ENCODE measurements at regions not wholly inside any gene's neighbourhood (a gene's known extent, or its start where the extent isn't known, plus 50 kb on each side); places are given as distances from the start of the nearest gene placed in this dataset.

DNA sequence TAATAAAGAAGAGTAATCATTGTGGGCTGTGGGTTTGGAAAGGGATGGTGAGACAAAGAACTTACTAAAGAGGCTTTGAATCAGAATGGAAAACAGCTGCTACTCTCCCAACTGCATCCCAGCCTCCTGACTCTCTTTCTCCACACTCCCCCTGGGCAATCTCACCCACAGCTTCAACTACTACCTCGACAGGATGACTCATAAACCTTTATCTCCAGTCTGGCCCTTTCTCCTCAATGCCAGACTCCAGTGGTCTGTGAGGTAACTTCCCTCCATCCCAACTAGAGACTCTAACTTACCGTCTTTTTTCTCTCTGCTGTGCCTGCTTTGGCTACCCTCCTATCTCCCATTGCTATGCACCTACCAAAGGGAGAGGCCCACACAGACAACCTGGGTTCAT, 135.3 kb upstream of the RREB1 start:
- H3K4me3 ChIP-seq (ENCODE audit: low read depth, low read length) = no peak overlapping the region
- no peaks in the 10 kb centered on the region for H3K27me3 ChIP-seq (ENCODE audit: insufficient read depth, low read depth, severe bottlenecking)
- DNase-seq = no peak
- peaks cover 8% of the 10 kb centered on the region for H3K9me3 ChIP-seq (ENCODE audit: severe bottlenecking)
- H3K27ac ChIP-seq = no peak overlapping the region; the same call in 1 of the 2 replicates
- H3K36me3 ChIP-seq = no peaks in the 10 kb centered on the region
- no peak for TF ChIP-seq CTCF (IDR thresholded peaks at IDR 0.05; ENCODE audit: low read depth, low read length)

GRCh38 chr6:6973721-6974120, 134.0 kb upstream of the RREB1 start:
- H3K9me3 ChIP-seq (ENCODE audit: severe bottlenecking) = peaks cover 8% of the 10 kb centered on the region
- no peak for TF ChIP-seq CTCF (IDR thresholded peaks at IDR 0.05; ENCODE audit: low read depth, low read length)
- no peaks in the 10 kb centered on the region for H3K27me3 ChIP-seq (ENCODE audit: insufficient read depth, low read depth, severe bottlenecking)
- DNase-seq = no peak
- H3K36me3 ChIP-seq = no peaks in the 10 kb centered on the region
- no peak overlapping the region for H3K4me3 ChIP-seq (ENCODE audit: low read depth, low read length)
- no peak overlapping the region for H3K27ac ChIP-seq

- no peaks in the 10 kb centered on the region for H3K36me3 ChIP-seq
- H3K27ac ChIP-seq = no peak overlapping the region
- DNase-seq = no peak
- H3K27me3 ChIP-seq (ENCODE audit: insufficient read depth, low read depth, severe bottlenecking) = no peaks in the 10 kb centered on the region
- no peak overlapping the region for H3K4me3 ChIP-seq (ENCODE audit: low read depth, low read length)
- H3K9me3 ChIP-seq (ENCODE audit: severe bottlenecking) = peaks cover 8% of the 10 kb centered on the region
- TF ChIP-seq CTCF (IDR thresholded peaks at IDR 0.05; ENCODE audit: low read depth, low read length) = no peak
These were observed 132.2 kb upstream of the RREB1 start for GRCh38 chr6:6975459-6976111.

- no peak for DNase-seq
- H3K27me3 ChIP-seq (ENCODE audit: insufficient read depth, low read depth, severe bottlenecking) = no peaks in the 10 kb centered on the region
- H3K36me3 ChIP-seq = no peaks in the 10 kb centered on the region
- no peak for TF ChIP-seq CTCF (IDR thresholded peaks at IDR 0.05; ENCODE audit: low read depth, low read length)
- H3K27ac ChIP-seq = no peak overlapping the region
- H3K4me3 ChIP-seq (ENCODE audit: low read depth, low read length) = no peak overlapping the region
- peaks cover 8% of the 10 kb centered on the region for H3K9me3 ChIP-seq (ENCODE audit: severe bottlenecking)
These were observed 131.6 kb upstream of the RREB1 start for GRCh38 chr6:6976193-6976592.

DNA sequence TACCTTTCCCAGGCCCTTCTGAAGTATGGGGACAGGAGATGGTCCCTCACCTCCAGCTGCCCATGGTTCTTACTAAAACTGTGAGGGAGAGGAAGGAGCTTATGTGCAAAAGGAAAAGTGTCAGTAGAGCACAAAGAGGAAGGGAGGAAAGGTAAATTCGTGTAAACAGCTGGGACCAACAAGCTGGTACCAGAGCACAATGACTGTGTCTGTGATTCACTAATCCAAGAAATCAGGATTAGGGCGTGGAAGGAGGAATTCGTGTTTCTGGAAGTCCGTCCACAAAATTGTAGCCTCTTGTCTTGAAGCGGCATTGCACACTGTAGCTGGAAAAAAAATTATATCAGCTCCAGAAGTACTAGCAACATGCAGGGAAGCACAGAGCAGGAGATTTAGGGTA, 129.0 kb upstream of the RREB1 start:
- H3K27ac ChIP-seq = no peak overlapping the region
- no peak for TF ChIP-seq CTCF (IDR thresholded peaks at IDR 0.05; ENCODE audit: low read depth, low read length)
- no peak for DNase-seq

GRCh38 chr6:6980999-6981597, 126.7 kb upstream of the RREB1 start:
- Histone ChIP-seq H3K36me3 (no peaks in the 10 kb centered on the region), H3K9me3 (ENCODE audit: severe bottlenecking) (no peaks in the 10 kb centered on the region), H3K27ac (no peak overlapping the region), H3K27me3 (ENCODE audit: insufficient read depth, low read depth, severe bottlenecking) (no peaks in the 10 kb centered on the region), H3K4me3 (ENCODE audit: low read depth, low read length) (no peak overlapping the region)
- no peak for TF ChIP-seq CTCF (IDR thresholded peaks at IDR 0.05; ENCODE audit: low read depth, low read length)
- DNase-seq = no peak

More for the DNA sequence above, 129.0 kb upstream of the RREB1 start:
- Histone ChIP-seq H3K4me3 (ENCODE audit: low read depth, low read length) (no peak overlapping the region), H3K36me3 (no peaks in the 10 kb centered on the region), H3K27me3 (ENCODE audit: insufficient read depth, low read depth, severe bottlenecking) (no peaks in the 10 kb centered on the region), H3K9me3 (ENCODE audit: severe bottlenecking) (no peaks in the 10 kb centered on the region)

Data from WERI-Rb-1 (cell line).